ENCODE measurements at regions not wholly inside any gene's neighbourhood (a gene's known extent, or its start where the extent isn't known, plus 50 kb on each side); places are given as distances from the start of the nearest gene placed in this dataset.

DNA sequence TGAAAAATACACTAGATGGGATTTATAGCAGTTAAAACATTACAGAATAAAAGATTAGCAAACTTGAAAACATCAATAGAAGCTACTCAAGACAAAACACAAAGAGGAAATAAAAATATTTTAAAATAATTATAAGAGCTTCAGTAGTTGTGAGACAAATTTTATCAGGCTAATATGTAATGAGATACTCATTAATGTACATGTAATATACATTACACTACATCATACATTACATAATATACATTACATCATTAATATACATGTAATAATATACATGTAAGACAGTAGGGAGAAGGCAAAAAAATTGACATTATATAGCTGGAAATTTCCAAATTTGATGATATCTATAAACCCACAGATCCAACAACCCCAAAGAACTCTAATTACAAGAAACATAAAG lies 249.4 kb upstream of the HMGA2 start:
- H3K27ac ChIP-seq = no peak overlapping the region
- intact Hi-C loops (cut with micrococcal nuclease; ENCODE audit: unreplicated experiment) = no loop called here
- H3K9me3 ChIP-seq (ENCODE audit: insufficient read depth, low read depth) = peaks cover 4% of the 10 kb centered on the region; the same call in 1 of the 2 replicates
- ChIA-PET CTCF (interaction anchor here (1.2 kb wide), 1 partner anchor 18 kb away, joined by 3 read pairs; no protein-coding TSS in a partner anchor), POLR2A (ENCODE audit: unreplicated experiment) (no interaction called here)
- H3K4me3 ChIP-seq = no peak overlapping the region
- H3K79me2 ChIP-seq (ENCODE audit: low read depth) = no peaks in the 10 kb centered on the region
- no peak overlapping the region for H2AFZ ChIP-seq
- H3K9me2 ChIP-seq (ENCODE audit: insufficient read depth) = no peaks in the 10 kb centered on the region
- H3F3A ChIP-seq (ENCODE audit: insufficient read depth, low read depth) = no peaks in the 10 kb centered on the region
- no peaks in the 10 kb centered on the region for H3K27me3 ChIP-seq (ENCODE audit: insufficient read depth, low read depth)
- TF ChIP-seq EZH2 (IDR thresholded peaks at IDR 0.05; ENCODE audit: low read depth) = no peak
- TF ChIP-seq, protein P1, sequence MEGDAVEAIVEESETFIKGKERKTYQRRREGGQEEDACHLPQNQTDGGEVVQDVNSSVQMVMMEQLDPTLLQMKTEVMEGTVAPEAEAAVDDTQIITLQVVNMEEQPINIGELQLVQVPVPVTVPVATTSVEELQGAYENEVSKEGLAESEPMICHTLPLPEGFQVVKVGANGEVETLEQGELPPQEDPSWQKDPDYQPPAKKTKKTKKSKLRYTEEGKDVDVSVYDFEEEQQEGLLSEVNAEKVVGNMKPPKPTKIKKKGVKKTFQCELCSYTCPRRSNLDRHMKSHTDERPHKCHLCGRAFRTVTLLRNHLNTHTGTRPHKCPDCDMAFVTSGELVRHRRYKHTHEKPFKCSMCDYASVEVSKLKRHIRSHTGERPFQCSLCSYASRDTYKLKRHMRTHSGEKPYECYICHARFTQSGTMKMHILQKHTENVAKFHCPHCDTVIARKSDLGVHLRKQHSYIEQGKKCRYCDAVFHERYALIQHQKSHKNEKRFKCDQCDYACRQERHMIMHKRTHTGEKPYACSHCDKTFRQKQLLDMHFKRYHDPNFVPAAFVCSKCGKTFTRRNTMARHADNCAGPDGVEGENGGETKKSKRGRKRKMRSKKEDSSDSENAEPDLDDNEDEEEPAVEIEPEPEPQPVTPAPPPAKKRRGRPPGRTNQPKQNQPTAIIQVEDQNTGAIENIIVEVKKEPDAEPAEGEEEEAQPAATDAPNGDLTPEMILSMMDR (conservative IDR thresholded peaks at IDR 0.05) = no peak
- H3K36me3 ChIP-seq (ENCODE audit: low read depth) = no peaks in the 10 kb centered on the region
- no peaks in the 10 kb centered on the region for H4K20me1 ChIP-seq (ENCODE audit: insufficient read depth)
- no peaks in the 10 kb centered on the region for H3K4me1 ChIP-seq (replicated peaks; ENCODE audit: insufficient read depth)
- no peak for DNase-seq
- BruUV-seq (replicated peaks) = no TSS peak
- no peak overlapping the region for H3K4me2 ChIP-seq

DNA sequence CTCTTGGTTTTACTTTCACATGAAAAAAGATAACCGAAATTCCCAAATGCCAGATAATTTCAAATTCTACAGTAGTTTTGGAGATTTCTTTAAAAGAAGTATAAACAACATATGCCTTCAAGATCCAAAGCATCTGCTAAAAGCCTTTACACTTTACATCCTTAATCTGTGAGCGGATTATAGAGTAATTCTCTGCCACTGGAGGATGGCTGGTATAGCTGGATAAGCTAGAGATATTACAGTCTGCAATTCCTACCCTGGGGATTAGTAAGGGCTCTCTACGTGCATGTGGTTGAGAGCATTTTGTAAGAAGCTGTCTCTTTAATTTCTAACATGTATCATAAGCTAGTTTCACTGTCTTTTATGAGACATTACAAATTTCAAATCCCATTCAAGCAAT lies 240.3 kb upstream of the HMGA2 start:
- Histone ChIP-seq H4K20me1 (ENCODE audit: insufficient read depth) (no peaks in the 10 kb centered on the region), H3K79me2 (ENCODE audit: low read depth) (no peaks in the 10 kb centered on the region), H3K9me3 (ENCODE audit: insufficient read depth, low read depth) (peaks cover 4% of the 10 kb centered on the region; the same call in 1 of the 2 replicates), H3K27me3 (ENCODE audit: insufficient read depth, low read depth) (no peaks in the 10 kb centered on the region), H3K4me2 (no peak overlapping the region), H3F3A (ENCODE audit: insufficient read depth, low read depth) (no peaks in the 10 kb centered on the region), H3K27ac (no peak overlapping the region), H3K9me2 (ENCODE audit: insufficient read depth) (no peaks in the 10 kb centered on the region), H2AFZ (no peak overlapping the region), H3K4me3 (no peak overlapping the region), H3K36me3 (ENCODE audit: low read depth) (no peaks in the 10 kb centered on the region), H3K4me1 (replicated peaks; ENCODE audit: insufficient read depth) (no peaks in the 10 kb centered on the region)
- no TSS peak for BruUV-seq (replicated peaks)
- no peak for TF ChIP-seq EZH2 (IDR thresholded peaks at IDR 0.05; ENCODE audit: low read depth)
- TF ChIP-seq, protein P1 (conservative IDR thresholded peaks at IDR 0.05) = no peak
- ChIA-PET CTCF (no interaction called here), POLR2A (ENCODE audit: unreplicated experiment) (interaction anchor here (0.5 kb wide), 1 partner anchor 425 kb away, joined by 6 read pairs; no protein-coding TSS in a partner anchor)
- intact Hi-C loops (cut with micrococcal nuclease; ENCODE audit: unreplicated experiment) = no loop called here
- DNase-seq = no peak

DNA sequence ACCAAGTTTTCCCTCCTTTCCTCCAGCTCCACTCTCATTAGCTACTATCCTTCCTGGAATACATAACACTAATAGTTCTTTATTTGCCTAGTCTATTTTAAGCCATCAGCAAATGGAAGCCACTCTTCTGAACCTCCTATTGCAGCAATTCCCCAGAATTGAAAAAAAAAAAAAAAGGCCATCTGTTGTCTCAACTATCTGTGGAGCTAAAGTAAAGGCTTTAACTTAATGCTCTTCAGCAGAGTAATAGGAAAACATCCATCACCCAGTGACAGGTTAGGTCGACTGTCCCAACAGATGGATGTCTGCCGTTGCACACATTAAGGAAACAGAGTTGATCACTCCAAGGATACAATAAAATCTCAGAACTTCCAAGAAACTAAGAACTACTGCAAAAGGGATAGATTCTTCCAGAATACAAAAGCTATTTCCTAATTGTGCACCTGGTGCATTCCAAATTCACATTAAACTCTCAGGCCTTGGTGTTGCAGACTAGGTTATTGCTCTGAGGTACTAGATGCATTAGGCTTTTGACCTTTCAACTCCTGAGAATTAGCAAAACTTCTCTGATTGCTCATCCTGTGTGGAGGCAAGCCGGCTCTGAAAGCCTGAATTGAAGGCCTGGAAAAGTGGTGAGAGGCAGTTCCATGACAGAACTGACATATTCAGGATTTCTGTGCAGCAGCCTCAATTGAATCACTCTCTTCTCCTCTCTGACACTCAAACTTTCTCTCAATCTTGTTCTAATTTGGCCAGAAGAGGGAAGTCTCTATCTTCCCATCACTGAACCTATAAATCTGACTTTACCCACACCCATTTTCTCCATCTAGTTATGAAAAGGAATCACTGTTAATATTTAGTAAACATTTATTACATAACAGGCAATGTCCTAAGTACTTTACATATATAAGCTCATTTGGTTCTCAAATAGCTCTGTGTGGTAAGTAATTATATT lies 238.4 kb upstream of the HMGA2 start:
- Histone ChIP-seq H4K20me1 (ENCODE audit: insufficient read depth) (no peaks in the 10 kb centered on the region), H3K79me2 (ENCODE audit: low read depth) (no peaks in the 10 kb centered on the region), H2AFZ (no peak overlapping the region), H3K36me3 (ENCODE audit: low read depth) (no peaks in the 10 kb centered on the region), H3K9me2 (ENCODE audit: insufficient read depth) (no peaks in the 10 kb centered on the region), H3K4me1 (replicated peaks; ENCODE audit: insufficient read depth) (no peaks in the 10 kb centered on the region), H3K4me2 (no peak overlapping the region), H3K27me3 (ENCODE audit: insufficient read depth, low read depth) (no peaks in the 10 kb centered on the region), H3F3A (ENCODE audit: insufficient read depth, low read depth) (no peaks in the 10 kb centered on the region), H3K27ac (no peak overlapping the region), H3K4me3 (no peak overlapping the region), H3K9me3 (ENCODE audit: insufficient read depth, low read depth) (no peaks in the 10 kb centered on the region)
- DNase-seq = no peak
- BruUV-seq (replicated peaks) = no TSS peak
- CTCF ChIA-PET = no interaction called here
- POLR2A ChIA-PET (ENCODE audit: unreplicated experiment) = no interaction called here
- intact Hi-C loops (cut with micrococcal nuclease; ENCODE audit: unreplicated experiment) = no loop called here
- no peak for TF ChIP-seq EZH2 (IDR thresholded peaks at IDR 0.05; ENCODE audit: low read depth)
- TF ChIP-seq, protein P1 (conservative IDR thresholded peaks at IDR 0.05) = no peak

Measured in PC-9 (cell line).